GM13976 (cell line): ENCODE measurements at regions not wholly inside any gene's neighbourhood (a gene's known extent, or its start where the extent isn't known, plus 50 kb on each side); places are given as distances from the start of the nearest gene placed in this dataset.

Source experiments
- DNase-seq: peaks from one replicate; pipeline ENCODE4 v3.0.0; 2012; ENCODE audit warnings: low spot score
- in situ Hi-C: fragments of 300-500 bp; cut with MboI; formaldehyde crosslinking; loops from one replicate; pipeline ENCODE4 v1.12.0; 2022; ENCODE audit warnings: low sequenced_read_pairs, mixed read lengths, inconsistent platforms; ENCODE audit not compliant: unreplicated experiment
- TF ChIP-seq, protein P1 (sequence below): IDR thresholded peaks from 2 replicates; pipeline ENCODE4 v1.5.1; 2012; ENCODE audit warnings: borderline replicate concordance, mild to moderate bottlenecking; ENCODE audit not compliant: insufficient read depth; ENCODE audit errors: extremely low read depth, missing control alignments, control extremely low read depth

DNA sequence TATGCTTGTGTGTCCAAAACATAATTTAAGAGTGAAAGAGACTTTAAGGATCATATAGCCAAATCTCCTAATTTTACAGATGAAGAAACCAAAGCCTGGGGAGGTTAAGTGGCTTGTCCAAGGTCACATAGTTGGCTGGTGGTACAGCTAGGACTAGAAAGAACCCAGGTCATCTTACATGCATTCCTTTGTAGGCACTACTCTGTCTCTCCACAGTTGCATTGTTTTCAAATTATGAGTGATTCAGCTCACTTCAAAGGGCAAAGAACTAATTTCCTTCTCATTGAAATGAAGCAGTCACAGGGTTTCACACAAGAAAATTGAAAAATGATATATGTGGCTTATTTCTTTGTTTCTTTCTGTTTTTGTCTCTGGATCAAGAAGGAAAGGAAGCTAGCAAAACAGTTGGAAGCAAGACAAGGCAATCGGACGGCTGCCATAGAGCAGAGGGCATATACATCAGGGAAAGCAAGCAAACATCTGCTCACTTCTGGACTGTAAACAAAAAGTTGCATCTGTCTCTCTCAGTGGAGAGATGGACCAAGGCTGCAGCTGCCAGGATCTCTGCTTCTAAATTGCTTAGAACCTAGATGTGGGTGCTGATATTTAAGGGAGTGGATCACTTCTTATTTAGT, 107.5 kb upstream of the AMOT start:
- TF ChIP-seq, protein P1, sequence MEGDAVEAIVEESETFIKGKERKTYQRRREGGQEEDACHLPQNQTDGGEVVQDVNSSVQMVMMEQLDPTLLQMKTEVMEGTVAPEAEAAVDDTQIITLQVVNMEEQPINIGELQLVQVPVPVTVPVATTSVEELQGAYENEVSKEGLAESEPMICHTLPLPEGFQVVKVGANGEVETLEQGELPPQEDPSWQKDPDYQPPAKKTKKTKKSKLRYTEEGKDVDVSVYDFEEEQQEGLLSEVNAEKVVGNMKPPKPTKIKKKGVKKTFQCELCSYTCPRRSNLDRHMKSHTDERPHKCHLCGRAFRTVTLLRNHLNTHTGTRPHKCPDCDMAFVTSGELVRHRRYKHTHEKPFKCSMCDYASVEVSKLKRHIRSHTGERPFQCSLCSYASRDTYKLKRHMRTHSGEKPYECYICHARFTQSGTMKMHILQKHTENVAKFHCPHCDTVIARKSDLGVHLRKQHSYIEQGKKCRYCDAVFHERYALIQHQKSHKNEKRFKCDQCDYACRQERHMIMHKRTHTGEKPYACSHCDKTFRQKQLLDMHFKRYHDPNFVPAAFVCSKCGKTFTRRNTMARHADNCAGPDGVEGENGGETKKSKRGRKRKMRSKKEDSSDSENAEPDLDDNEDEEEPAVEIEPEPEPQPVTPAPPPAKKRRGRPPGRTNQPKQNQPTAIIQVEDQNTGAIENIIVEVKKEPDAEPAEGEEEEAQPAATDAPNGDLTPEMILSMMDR = no peak
- in situ Hi-C loops = no loop called here
- no peak for DNase-seq

DNA sequence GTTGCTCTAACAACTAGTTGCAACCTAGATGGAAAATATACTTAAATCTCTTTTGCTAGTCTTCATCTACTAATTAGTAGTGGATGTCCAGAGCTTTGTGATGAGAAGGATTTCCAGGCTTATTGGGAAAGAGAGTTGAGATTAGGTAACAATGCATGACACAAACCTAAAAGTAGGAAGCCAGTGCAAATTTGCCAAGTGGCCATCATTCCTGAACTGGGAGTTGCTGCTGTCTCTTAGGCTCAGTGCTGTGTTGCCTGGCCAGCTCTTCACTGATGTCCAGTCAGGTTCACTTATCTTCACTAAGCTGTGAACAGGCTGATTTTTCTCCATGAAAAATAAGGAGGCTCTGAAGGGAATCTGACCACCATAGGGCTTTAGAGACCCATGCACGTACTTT, 105.6 kb upstream of the AMOT start:
- in situ Hi-C loops = no loop called here
- no peak for DNase-seq
- TF ChIP-seq, protein P1 = no peak

DNA sequence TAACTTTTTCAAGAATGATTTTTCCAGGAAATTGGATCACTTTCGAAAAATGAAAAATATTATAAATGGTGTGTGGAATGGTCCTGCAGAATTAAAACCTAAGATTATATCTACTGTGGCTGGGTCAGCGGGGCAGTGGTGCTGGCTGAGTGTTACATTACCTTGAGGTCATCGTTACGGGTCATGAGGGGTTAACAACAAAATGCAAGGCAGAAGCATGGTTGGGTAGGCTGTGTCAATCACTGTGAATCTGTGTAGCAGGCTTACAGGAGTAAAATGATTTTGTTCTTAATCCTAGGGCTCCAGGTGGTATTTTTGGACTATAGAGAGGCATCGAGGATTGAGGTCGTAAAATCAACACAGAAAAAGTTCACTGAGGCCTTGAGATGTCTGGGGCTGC, 105.2 kb upstream of the AMOT start:
- TF ChIP-seq, protein P1 = no peak
- DNase-seq = no peak
- in situ Hi-C loops = no loop called here

DNA sequence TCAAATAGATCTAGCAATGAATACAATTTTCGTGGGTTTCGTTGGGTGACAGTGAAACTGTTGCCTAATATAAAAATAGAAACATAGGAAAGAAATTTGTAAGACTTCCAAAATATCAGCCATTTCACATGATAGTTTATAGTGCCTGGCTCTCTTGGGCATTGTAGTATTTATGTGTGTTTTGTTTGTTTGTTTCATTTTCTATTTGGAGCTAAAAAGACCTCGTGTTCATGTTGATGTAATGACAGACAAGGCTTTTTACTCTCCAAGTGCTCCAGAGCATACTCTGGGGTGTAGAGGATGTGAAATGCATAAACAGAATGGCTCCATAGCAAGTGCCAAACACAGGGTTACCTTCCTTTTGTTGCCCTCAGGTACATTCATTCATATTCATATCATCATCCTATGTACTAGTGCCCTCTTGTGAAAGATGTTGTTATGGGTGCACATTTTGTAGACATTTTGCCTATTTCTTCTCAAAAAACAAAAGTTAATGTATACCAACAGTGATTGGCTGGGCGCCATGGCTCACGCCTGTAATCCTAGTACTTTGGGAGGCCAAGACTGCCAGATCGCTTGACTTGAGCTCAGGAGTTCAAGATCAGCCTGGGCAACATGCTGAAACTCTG, 100.7 kb upstream of the AMOT start:
- TF ChIP-seq, protein P1 = no peak
- peak; percentile 11 for DNase-seq
- in situ Hi-C loops = no loop called here

DNA sequence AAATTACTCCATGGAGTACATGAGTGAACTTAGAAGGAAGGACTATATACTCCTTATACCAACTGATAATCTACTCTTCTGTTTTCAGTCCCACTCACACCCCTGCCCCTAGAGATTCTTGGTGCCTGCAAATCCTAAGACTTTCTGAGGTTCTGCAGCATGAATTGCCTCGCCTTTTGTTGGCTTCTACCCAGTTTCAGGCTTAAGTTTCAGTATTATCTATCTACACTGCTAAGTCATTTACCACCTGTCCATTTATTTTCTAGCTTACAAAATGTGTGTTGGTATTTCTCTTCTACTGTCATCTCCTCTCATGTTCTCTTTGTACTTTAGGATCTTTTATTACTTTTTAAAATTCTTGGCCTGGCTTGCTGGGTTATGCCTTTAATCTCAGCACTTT, 94.4 kb upstream of the AMOT start:
- in situ Hi-C loops = no loop called here
- DNase-seq = no peak
- TF ChIP-seq, protein P1 = no peak

DNA sequence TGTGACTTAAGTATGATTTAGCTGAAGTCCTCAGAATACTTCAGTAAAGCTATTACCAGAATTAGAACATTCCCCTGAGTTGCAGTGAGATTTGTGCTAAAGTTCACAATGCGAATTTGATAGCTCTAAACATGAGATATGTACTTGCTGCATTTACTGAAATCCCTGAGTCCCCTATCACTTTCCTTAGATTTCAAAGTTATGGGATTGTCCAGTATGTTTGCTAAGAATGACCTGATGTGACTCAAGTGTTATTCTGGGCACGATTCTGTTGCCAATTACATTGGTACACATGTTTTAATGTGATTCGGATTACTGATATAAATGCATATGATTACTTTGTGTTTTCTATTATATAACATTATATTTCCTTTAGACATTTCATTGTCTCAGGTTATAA, 91.3 kb upstream of the AMOT start:
- in situ Hi-C loops = no loop called here
- TF ChIP-seq, protein P1 = no peak
- DNase-seq = no peak
